ENCODE measurements at regions not wholly inside any gene's neighbourhood (a gene's known extent, or its start where the extent isn't known, plus 50 kb on each side); places are given as distances from the start of the nearest gene placed in this dataset.
"Not testable (repeated sequence)": the region's sequence is repeated elsewhere in the genome, so short reads cannot be mapped to it uniquely, and the experiment has no call there.

GRCh38 chr1:60621368-60621851 lies 461.0 kb upstream of the NFIA start:
- Histone ChIP-seq H3K36me3 (ENCODE audit: insufficient read depth, low read length) (no peaks in the 10 kb centered on the region), H3K4me3 (ENCODE audit: low read depth in 1 of 2, low read length in 2 of 2) (no peak overlapping the region), H3K27ac (ENCODE audit: low read depth, low read length) (no peak overlapping the region), H3K9me3 (ENCODE audit: low read length) (no peaks in the 10 kb centered on the region), H3K9ac (ENCODE audit: low read length) (no peak overlapping the region), H3K27me3 (ENCODE audit: control insufficient read depth in 1 of 2, insufficient read depth in 2 of 2, low read length in 2 of 2) (no peaks in the 10 kb centered on the region), H3K4me1 (ENCODE audit: insufficient read depth, low read length) (no peaks in the 10 kb centered on the region)

- Histone ChIP-seq H3K4me3 (ENCODE audit: low read depth in 1 of 2, low read length in 2 of 2) (no peak overlapping the region), H3K9me3 (ENCODE audit: low read length) (no peaks in the 10 kb centered on the region), H3K36me3 (ENCODE audit: insufficient read depth, low read length) (no peaks in the 10 kb centered on the region), H3K9ac (ENCODE audit: low read length) (no peak overlapping the region), H3K27me3 (ENCODE audit: control insufficient read depth in 1 of 2, insufficient read depth in 2 of 2, low read length in 2 of 2) (no peaks in the 10 kb centered on the region), H3K27ac (ENCODE audit: low read depth, low read length) (no peak overlapping the region), H3K4me1 (ENCODE audit: insufficient read depth, low read length) (no peaks in the 10 kb centered on the region)
Measured at GRCh38 chr1:60620087-60620486, 462.3 kb upstream of the NFIA start.

- Histone ChIP-seq H3K27me3 (ENCODE audit: control insufficient read depth in 1 of 2, insufficient read depth in 2 of 2, low read length in 2 of 2) (no peaks in the 10 kb centered on the region), H3K27ac (ENCODE audit: low read depth, low read length) (no peak overlapping the region), H3K9ac (ENCODE audit: low read length) (no peak overlapping the region), H3K9me3 (ENCODE audit: low read length) (no peaks in the 10 kb centered on the region), H3K4me1 (ENCODE audit: insufficient read depth, low read length) (no peaks in the 10 kb centered on the region), H3K36me3 (ENCODE audit: insufficient read depth, low read length) (no peaks in the 10 kb centered on the region), H3K4me3 (ENCODE audit: low read depth in 1 of 2, low read length in 2 of 2) (no peak overlapping the region)
Measured at GRCh38 chr1:60619581-60619980, 462.8 kb upstream of the NFIA start.

- Histone ChIP-seq H3K4me3 (ENCODE audit: low read depth in 1 of 2, low read length in 2 of 2) (no peak overlapping the region), H3K27ac (ENCODE audit: low read depth, low read length) (no peak overlapping the region), H3K27me3 (ENCODE audit: control insufficient read depth in 1 of 2, insufficient read depth in 2 of 2, low read length in 2 of 2) (no peaks in the 10 kb centered on the region), H3K36me3 (ENCODE audit: insufficient read depth, low read length) (no peaks in the 10 kb centered on the region), H3K9me3 (ENCODE audit: low read length) (no peaks in the 10 kb centered on the region), H3K4me1 (ENCODE audit: insufficient read depth, low read length) (no peaks in the 10 kb centered on the region), H3K9ac (ENCODE audit: low read length) (no peak overlapping the region)
Measured at GRCh38 chr1:60615666-60616065, 466.7 kb upstream of the NFIA start.

GRCh38 chr1:60612790-60613189 lies 469.6 kb upstream of the NFIA start:
- no peak overlapping the region for H3K4me3 ChIP-seq (ENCODE audit: low read depth in 1 of 2, low read length in 2 of 2)
- no peaks in the 10 kb centered on the region for H3K9me3 ChIP-seq (ENCODE audit: low read length)
- no peaks in the 10 kb centered on the region for H3K36me3 ChIP-seq (ENCODE audit: insufficient read depth, low read length)
- no peaks in the 10 kb centered on the region for H3K4me1 ChIP-seq (ENCODE audit: insufficient read depth, low read length)
- H3K27ac ChIP-seq (ENCODE audit: low read depth, low read length), result no peak overlapping the region
- no peak overlapping the region for H3K9ac ChIP-seq (ENCODE audit: low read length)
- H3K27me3 ChIP-seq (ENCODE audit: control insufficient read depth in 1 of 2, insufficient read depth in 2 of 2, low read length in 2 of 2), result no peaks in the 10 kb centered on the region

GRCh38 chr1:60606921-60607320 lies 475.4 kb upstream of the NFIA start:
- not testable (repeated sequence) for H3K9ac ChIP-seq (ENCODE audit: low read length); H3K4me1 ChIP-seq (ENCODE audit: insufficient read depth, low read length); H3K36me3 ChIP-seq (ENCODE audit: insufficient read depth, low read length); H3K27me3 ChIP-seq (ENCODE audit: control insufficient read depth in 1 of 2, insufficient read depth in 2 of 2, low read length in 2 of 2); H3K4me3 ChIP-seq (ENCODE audit: low read depth in 1 of 2, low read length in 2 of 2); H3K27ac ChIP-seq (ENCODE audit: low read depth, low read length); H3K9me3 ChIP-seq (ENCODE audit: low read length)

GRCh38 chr1:60600532-60600931 lies 481.8 kb upstream of the NFIA start:
- no peaks in the 10 kb centered on the region for H3K9me3 ChIP-seq (ENCODE audit: low read length)
- H3K27me3 ChIP-seq (ENCODE audit: control insufficient read depth in 1 of 2, insufficient read depth in 2 of 2, low read length in 2 of 2), result no peaks in the 10 kb centered on the region
- H3K36me3 ChIP-seq (ENCODE audit: insufficient read depth, low read length), result no peaks in the 10 kb centered on the region
- H3K4me3 ChIP-seq (ENCODE audit: low read depth in 1 of 2, low read length in 2 of 2), result no peak overlapping the region
- H3K27ac ChIP-seq (ENCODE audit: low read depth, low read length), result no peak overlapping the region
- H3K9ac ChIP-seq (ENCODE audit: low read length), result no peak overlapping the region
- no peaks in the 10 kb centered on the region for H3K4me1 ChIP-seq (ENCODE audit: insufficient read depth, low read length)

- Histone ChIP-seq H3K36me3 (ENCODE audit: insufficient read depth, low read length) (no peaks in the 10 kb centered on the region), H3K9me3 (ENCODE audit: low read length) (no peaks in the 10 kb centered on the region), H3K4me1 (ENCODE audit: insufficient read depth, low read length) (no peaks in the 10 kb centered on the region), H3K4me3 (ENCODE audit: low read depth in 1 of 2, low read length in 2 of 2) (no peak overlapping the region), H3K27me3 (ENCODE audit: control insufficient read depth in 1 of 2, insufficient read depth in 2 of 2, low read length in 2 of 2) (no peaks in the 10 kb centered on the region), H3K9ac (ENCODE audit: low read length) (no peak overlapping the region), H3K27ac (ENCODE audit: low read depth, low read length) (no peak overlapping the region)
Measured at GRCh38 chr1:60599574-60599973, 482.8 kb upstream of the NFIA start.

GRCh38 chr1:60598041-60598910 lies 484.1 kb upstream of the NFIA start:
- Histone ChIP-seq H3K9me3 (ENCODE audit: low read length) (no peaks in the 10 kb centered on the region), H3K4me3 (ENCODE audit: low read depth in 1 of 2, low read length in 2 of 2) (no peak overlapping the region), H3K4me1 (ENCODE audit: insufficient read depth, low read length) (no peaks in the 10 kb centered on the region), H3K9ac (ENCODE audit: low read length) (no peak overlapping the region), H3K27me3 (ENCODE audit: control insufficient read depth in 1 of 2, insufficient read depth in 2 of 2, low read length in 2 of 2) (no peaks in the 10 kb centered on the region), H3K36me3 (ENCODE audit: insufficient read depth, low read length) (no peaks in the 10 kb centered on the region), H3K27ac (ENCODE audit: low read depth, low read length) (no peak overlapping the region)

- no peak overlapping the region for H3K9ac ChIP-seq (ENCODE audit: low read length)
- no peaks in the 10 kb centered on the region for H3K27me3 ChIP-seq (ENCODE audit: control insufficient read depth in 1 of 2, insufficient read depth in 2 of 2, low read length in 2 of 2)
- no peaks in the 10 kb centered on the region for H3K9me3 ChIP-seq (ENCODE audit: low read length)
- no peaks in the 10 kb centered on the region for H3K36me3 ChIP-seq (ENCODE audit: insufficient read depth, low read length)
- no peak overlapping the region for H3K27ac ChIP-seq (ENCODE audit: low read depth, low read length)
- H3K4me3 ChIP-seq (ENCODE audit: low read depth in 1 of 2, low read length in 2 of 2), result no peak overlapping the region
- H3K4me1 ChIP-seq (ENCODE audit: insufficient read depth, low read length), result no peaks in the 10 kb centered on the region
Measured at GRCh38 chr1:60596791-60597750, 485.3 kb upstream of the NFIA start.

- H3K4me1 ChIP-seq (ENCODE audit: insufficient read depth, low read length), result no peaks in the 10 kb centered on the region
- H3K4me3 ChIP-seq (ENCODE audit: low read depth in 1 of 2, low read length in 2 of 2), result no peak overlapping the region
- no peaks in the 10 kb centered on the region for H3K9me3 ChIP-seq (ENCODE audit: low read length)
- no peaks in the 10 kb centered on the region for H3K27me3 ChIP-seq (ENCODE audit: control insufficient read depth in 1 of 2, insufficient read depth in 2 of 2, low read length in 2 of 2)
- no peak overlapping the region for H3K9ac ChIP-seq (ENCODE audit: low read length)
- H3K27ac ChIP-seq (ENCODE audit: low read depth, low read length), result no peak overlapping the region
- H3K36me3 ChIP-seq (ENCODE audit: insufficient read depth, low read length), result no peaks in the 10 kb centered on the region
Measured at GRCh38 chr1:60591583-60591982, 490.8 kb upstream of the NFIA start.
